Vagina (tissue), 2 donors: ENCODE measurements at regions not wholly inside any gene's neighbourhood (a gene's known extent, or its start where the extent isn't known, plus 50 kb on each side); places are given as distances from the start of the nearest gene placed in this dataset.

Experiments
- CTCF ChIP-seq, 3 experiments: fragments of 450-650 bp in 2 of 3; fragments of 200-600 bp in 1 of 3; sonication (generic) in 1 of 3; IDR thresholded peaks; one replicate each; pipeline ENCODE4 v1.5.1; 2017 to 2019; ENCODE audit warnings: antibody characterized with exemption in 3 of 3, mild to moderate bottlenecking in 2 of 3, moderate library complexity in 2 of 3
- POLR2AphosphoS5 ChIP-seq, 2 donors: sonication (generic); formaldehyde crosslinking; IDR thresholded peaks; one replicate each; pipeline ENCODE4 v1.9.0; 2017; ENCODE audit warnings: antibody characterized with exemption in 2 of 2, mild to moderate bottlenecking in 2 of 2, low read depth in 1 of 2; ENCODE audit not compliant: insufficient read depth in 1 of 2

GRCh38 chr13:40492511-40492910, 173.9 kb downstream of the FOXO1 start:
- TF ChIP-seq POLR2AphosphoS5 (IDR thresholded peaks at IDR 0.05; ENCODE audit: insufficient read depth in 1 of 2, low read depth in 1 of 2): no peak
- TF ChIP-seq CTCF (IDR thresholded peaks at IDR 0.05): no peak
